ENCODE measurements at regions not wholly inside any gene's neighbourhood (a gene's known extent, or its start where the extent isn't known, plus 50 kb on each side); places are given as distances from the start of the nearest gene placed in this dataset.

- TF ChIP-seq MAX (IDR thresholded peaks at IDR 0.05), result no peak
- TF ChIP-seq POLR2A (IDR thresholded peaks at IDR 0.05; ENCODE audit: control extremely low read depth in 1 of 2, low read depth in 2 of 2, low read length in 2 of 2), result no peak
Measured at GRCh38 chr1:19563324-19564097, 78.2 kb upstream of the CAPZB start (continued).

Measured in H1 (cell line).